GM10266 (cell line): ENCODE measurements at regions not wholly inside any gene's neighbourhood (a gene's known extent, or its start where the extent isn't known, plus 50 kb on each side); places are given as distances from the start of the nearest gene placed in this dataset.

Source experiments
- DNase-seq: peaks from one replicate; pipeline ENCODE4 v3.0.0; 2012; ENCODE audit errors: extremely low spot score
- CTCF ChIP-seq: IDR thresholded peaks from 2 replicates; pipeline ENCODE4 v1.5.1; 2012; ENCODE audit warnings: mild to moderate bottlenecking, low read depth; ENCODE audit not compliant: control insufficient read depth, insufficient read depth; ENCODE audit errors: missing control alignments

DNA sequence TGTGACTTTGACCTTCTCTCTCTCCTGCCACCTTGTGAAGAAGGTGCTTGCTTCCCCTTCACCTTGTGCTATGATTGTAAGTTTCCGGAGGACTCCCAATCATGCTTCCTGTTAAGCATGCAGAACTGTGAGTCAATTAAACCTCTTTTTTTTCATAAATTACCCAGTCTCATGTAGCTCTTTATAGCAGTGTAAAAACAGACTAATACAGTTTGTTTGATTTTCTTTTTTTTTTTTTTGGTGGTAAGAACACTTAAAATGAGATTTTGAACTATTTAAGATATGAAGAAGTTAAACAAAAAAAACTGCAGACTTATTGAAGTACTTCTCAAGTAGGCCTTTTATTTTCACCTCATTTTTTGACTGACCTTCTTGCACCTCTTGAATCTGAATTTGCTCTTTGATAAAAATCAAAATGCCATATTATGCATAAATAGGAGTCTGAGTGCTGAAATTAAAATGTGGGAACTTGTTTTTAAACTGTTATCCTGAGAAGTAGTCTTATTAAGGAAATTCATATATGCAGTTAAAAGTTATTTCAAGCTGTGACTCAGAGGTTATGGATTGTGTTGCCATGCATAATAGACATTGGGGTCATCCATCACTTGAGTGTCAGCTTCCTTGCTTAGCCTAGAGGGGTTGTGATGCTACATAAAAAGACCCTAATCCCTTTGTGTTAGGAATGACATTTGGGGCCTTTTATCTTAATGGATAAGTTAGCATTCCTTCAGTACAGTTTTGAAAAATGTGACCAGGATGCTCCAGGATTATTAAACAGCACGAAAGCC, 447.9 kb upstream of the FKBP1C start:
- DNase-seq = no peak
- TF ChIP-seq CTCF = no peak

DNA sequence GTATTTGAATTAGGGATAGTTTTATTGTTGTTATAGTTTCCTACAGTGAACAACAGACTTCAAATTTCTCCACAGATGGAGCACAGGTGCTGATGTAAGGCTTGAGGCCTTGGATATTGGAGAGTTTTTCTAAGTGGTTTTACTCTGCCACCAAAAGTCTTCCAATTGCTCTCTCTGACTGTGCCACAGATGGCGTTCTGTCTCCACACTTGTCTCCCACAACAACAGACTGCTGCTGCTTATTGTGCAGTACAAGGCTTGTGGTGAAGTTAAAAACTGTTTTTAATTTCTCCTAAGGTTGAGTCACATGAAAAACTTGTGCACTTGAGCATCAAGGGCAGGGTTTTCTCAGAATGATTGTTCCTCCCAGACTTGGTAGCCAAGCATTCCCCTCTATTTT, 460.9 kb upstream of the KHDRBS2 start:
- DNase-seq = no peak

DNA sequence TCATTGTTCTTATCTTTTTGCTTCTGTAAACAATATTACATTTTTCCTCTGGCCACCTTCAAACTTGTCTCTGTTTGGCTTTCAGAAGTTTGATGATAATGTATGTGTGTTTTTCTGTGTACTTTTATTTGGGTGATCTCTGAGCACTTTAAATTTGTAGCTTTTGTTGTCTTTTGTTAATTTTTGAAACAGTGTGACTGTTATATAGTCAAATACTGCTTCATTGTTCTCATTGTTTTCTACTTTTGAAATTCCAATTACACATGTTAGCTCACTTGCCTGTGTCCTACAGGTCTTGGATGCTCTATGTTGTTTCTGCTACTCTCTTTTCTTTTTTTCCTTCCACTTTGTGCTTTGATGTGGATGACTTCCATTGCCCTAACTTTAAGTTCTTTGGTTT, 460.1 kb upstream of the KHDRBS2 start:
- DNase-seq = no peak
- TF ChIP-seq CTCF = no peak

More for the DNA sequence above, 460.9 kb upstream of the KHDRBS2 start:
- no peak for TF ChIP-seq CTCF

DNA sequence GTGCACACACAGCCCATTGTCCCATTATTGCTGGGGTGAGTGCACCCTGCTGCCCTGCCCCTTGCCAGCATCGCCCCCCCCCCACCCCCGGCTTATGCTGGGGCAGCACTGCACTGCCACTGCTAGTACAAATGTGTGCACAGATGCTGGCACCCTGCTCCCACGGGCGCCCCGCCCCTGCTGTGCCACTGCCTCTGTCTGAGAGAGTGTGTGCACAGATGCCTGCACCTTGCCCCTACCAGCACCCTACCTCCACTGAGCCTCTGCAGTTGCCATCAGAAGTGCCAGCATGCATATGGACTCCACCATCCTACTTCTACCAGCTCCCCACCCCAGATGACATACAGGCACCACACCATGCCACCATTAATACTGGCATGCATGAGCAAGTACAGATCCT, 454.6 kb upstream of the KHDRBS2 start:
- DNase-seq = no peak
- TF ChIP-seq CTCF = no peak

- no peak for DNase-seq
- no peak for TF ChIP-seq CTCF
These were observed 454.1 kb upstream of the KHDRBS2 start for GRCh38 chr6:62740171-62740570.

GRCh38 chr6:62737792-62738191, 451.8 kb upstream of the KHDRBS2 start:
- DNase-seq = no peak
- no peak for TF ChIP-seq CTCF

- TF ChIP-seq CTCF = no peak
These were observed 435.4 kb upstream of the KHDRBS2 start for GRCh38 chr6:62721408-62721807.

More at GRCh38 chr6:62721408-62721807, 435.4 kb upstream of the KHDRBS2 start:
- no peak for DNase-seq
